ENCODE measurements at regions not wholly inside any gene's neighbourhood (a gene's known extent, or its start where the extent isn't known, plus 50 kb on each side); places are given as distances from the start of the nearest gene placed in this dataset.

- TF ChIP-seq ZC3H13 (CRISPR knock-in tag; IDR thresholded peaks at IDR 0.05) = no peak
- TF ChIP-seq ZNF562 (CRISPR knock-in tag; IDR thresholded peaks at IDR 0.05; ENCODE audit: borderline replicate concordance) = no peak
- TF ChIP-seq GABPA (IDR thresholded peaks at IDR 0.05; ENCODE audit: low read depth, low read length) = no peak
- no peak for TF ChIP-seq GABPA (CRISPR knock-in tag; IDR thresholded peaks at IDR 0.05; ENCODE audit: low read depth)
- TF ChIP-seq ZBTB49 (CRISPR knock-in tag; IDR thresholded peaks at IDR 0.05; ENCODE audit: borderline replicate concordance) = no peak
- no peak for TF ChIP-seq EP300 (IDR thresholded peaks at IDR 0.05; ENCODE audit: low read depth in 2 of 2, low read length in 2 of 2)
- TF ChIP-seq EP300 (CRISPR knock-in tag; IDR thresholded peaks at IDR 0.05; ENCODE audit: borderline replicate concordance) = no peak
- no peak for TF ChIP-seq ELK4 (CRISPR knock-in tag; IDR thresholded peaks at IDR 0.05; ENCODE audit: borderline replicate concordance)
- no peak for TF ChIP-seq CTCF (CRISPR knock-in tag; IDR thresholded peaks at IDR 0.05)
- TF ChIP-seq ZNF556 (CRISPR knock-in tag; IDR thresholded peaks at IDR 0.05; ENCODE audit: borderline replicate concordance) = no peak
Observed at GRCh38 chr3:6367171-6367570, 493.7 kb upstream of the GRM7 start.
